HepG2 (cell line): ENCODE measurements at regions not wholly inside any gene's neighbourhood (a gene's known extent, or its start where the extent isn't known, plus 50 kb on each side); places are given as distances from the start of the nearest gene placed in this dataset.

ENCODE experiments used
- ATAC-seq: fragments of 200-7000 bp; cut with Tn5 transposase; 3 replicates; pipeline ENCODE4 v1.9.1; 2020; ENCODE audit warnings: mild to moderate bottlenecking, moderate library complexity
- BruUV-seq: library from RNA; stranded (reverse); fragments of 400-500 nt; replicated peaks from 2 replicates; lab custom pipeline; 2021; lab: Mats Ljungman, UMichigan
- CTCF ChIA-PET: fragments of 300-600 bp; formaldehyde crosslinking; extraction: SDS; loops from one replicate; lab custom pipeline; 2021; ENCODE audit warnings: low total read pairs, inconsistent platforms, low intra/inter-chr PET ratio; lab: Yijun Ruan, JAX
- POLR2A ChIA-PET: fragments of 350-600 bp; sonication (Branson Sonifier 250); formaldehyde crosslinking; loops from one replicate; lab custom pipeline; 2020; ENCODE audit warnings: antibody characterized with exemption, inconsistent platforms; lab: Yijun Ruan, JAX
- DNase-seq: peaks from one replicate; pipeline ENCODE4 v3.0.0-alpha.2; 2015; ENCODE audit warnings: low spot score
- FAIRE-seq: peaks from 3 replicates; lab custom pipeline; 2011; peaks lifted over from hg19 to GRCh38; lab: Jason Lieb, UNC
- H2AFZ ChIP-seq: one replicate; pipeline ENCODE4 v1.6.1; 2011; ENCODE audit warnings: low read length, inconsistent platforms
- H3K27ac ChIP-seq: fragments of 300-600 bp; 3 replicates; pipeline ENCODE4 v1.8.0; 2011; ENCODE audit warnings: mixed run types, mild to moderate bottlenecking, mixed read lengths, low read length, inconsistent platforms; ENCODE audit not compliant: insufficient read depth; ENCODE audit errors: extremely low read length
- H3K27me3 ChIP-seq, 2 experiments: fragments of 200-600 bp in 1 of 2; 2 replicates in 1 of 2; 3 replicates in 1 of 2; pipeline versions ENCODE4 v1.6.0 to v1.8.0; 2011; ENCODE audit warnings: low read length in 2 of 2, mild to moderate bottlenecking in 2 of 2, moderate library complexity in 2 of 2, inconsistent platforms in 1 of 2; ENCODE audit not compliant: insufficient read depth in 2 of 2, control insufficient read depth in 1 of 2
- H3K36me3 ChIP-seq, 2 experiments: fragments of 200-600 bp in 1 of 2; replicated peaks in 1 of 2; 2 replicates in 1 of 2; 3 replicates in 1 of 2; pipeline versions ENCODE4 v1.5.1 to v1.8.0; 2011; ENCODE audit warnings: low read length in 2 of 2, inconsistent platforms in 1 of 2; ENCODE audit not compliant: insufficient read depth in 2 of 2, control insufficient read depth in 1 of 2
- H3K4me1 ChIP-seq: 2 replicates; pipeline ENCODE4 v1.5.1; 2012; ENCODE audit warnings: low read length, inconsistent platforms; ENCODE audit not compliant: insufficient read depth
- H3K4me2 ChIP-seq: 2 replicates; pipeline ENCODE4 v1.6.0; 2011; ENCODE audit warnings: low read depth, low read length, inconsistent platforms
- H3K4me3 ChIP-seq, 3 experiments: fragments of 200-600 bp in 1 of 3; sonication (generic), shearing (Covaris generic) in 1 of 3; replicated peaks in 1 of 3; 2 replicates each; pipeline ENCODE4 v1.5.1; 2011 to 2016; ENCODE audit warnings: low read length in 3 of 3, inconsistent platforms in 2 of 3, low read depth in 2 of 3, mild to moderate bottlenecking in 2 of 3, control low read depth in 1 of 3, mixed read lengths in 1 of 3; ENCODE audit not compliant: insufficient read depth in 1 of 3
- H3K79me2 ChIP-seq: one replicate; pipeline ENCODE4 v1.6.1; 2011; ENCODE audit warnings: low read length, inconsistent platforms; ENCODE audit not compliant: insufficient read depth
- H3K9ac ChIP-seq: 2 replicates; pipeline ENCODE4 v1.6.0; 2011; ENCODE audit warnings: mild to moderate bottlenecking, low read depth, low read length, inconsistent platforms; ENCODE audit not compliant: insufficient read depth
- H3K9me3 ChIP-seq: 2 replicates; pipeline ENCODE4 v1.5.1; 2012; ENCODE audit warnings: mild to moderate bottlenecking, low read length
- H4K20me1 ChIP-seq: 2 replicates; pipeline ENCODE4 v1.6.0; 2011; ENCODE audit warnings: inconsistent platforms, mild to moderate bottlenecking, low read length, moderate library complexity; ENCODE audit not compliant: insufficient read depth
- DNMT1 ChIP-seq: sonication (generic); formaldehyde crosslinking; IDR thresholded peaks from 2 replicates; pipeline ENCODE4 v1.5.1; 2020; ENCODE audit warnings: mild to moderate bottlenecking, missing genetic modification reagents
- KDM3A ChIP-seq: IDR thresholded peaks from 2 replicates; pipeline ENCODE4 v1.6.1; 2018; ENCODE audit warnings: low read depth, missing compliant biosample characterization
- POLR2AphosphoS5 ChIP-seq: IDR thresholded peaks from 2 replicates; pipeline ENCODE4 v1.6.1; 2012; ENCODE audit warnings: low read depth, low read length
- SATB2 ChIP-seq: sonication (generic); formaldehyde crosslinking; IDR thresholded peaks from 2 replicates; pipeline ENCODE4 v1.5.0; 2020; ENCODE audit warnings: missing genetic modification reagents
- STAG1 ChIP-seq: sonication (generic); formaldehyde crosslinking; IDR thresholded peaks from 2 replicates; pipeline ENCODE4 v1.4.0; 2020; ENCODE audit warnings: missing genetic modification reagents
- YEATS4 ChIP-seq: sonication (generic); formaldehyde crosslinking; IDR thresholded peaks from 2 replicates; pipeline ENCODE4 v1.4.0; 2020; ENCODE audit warnings: missing genetic modification reagents, borderline replicate concordance
- ZFP37 ChIP-seq: sonication (generic); formaldehyde crosslinking; IDR thresholded peaks from 2 replicates; pipeline ENCODE4 v1.4.0; 2020; ENCODE audit warnings: missing genetic modification reagents, borderline replicate concordance
- ZNF205 ChIP-seq: IDR thresholded peaks from 2 replicates; pipeline ENCODE4 v1.6.1; 2018; ENCODE audit warnings: missing biosample characterization, missing genetic modification reagents
- WGBS: methylation state at CpG from one replicate; pipeline ENCODE4 v1.1.6; 2017; ENCODE audit warnings: low lambda C conversion rate; 5-methylcytosine and 5-hydroxymethylcytosine counted together
- in situ Hi-C: cut with HindIII; loops from 2 replicates; pipeline ENCODE4 v1.10.0; 2017; ENCODE audit warnings: low pct_unique_long_range_greater_than_20kb; ENCODE audit not compliant: extremely low pct_ligation_motif_present
- intact Hi-C: fragments of 100-400 bp; cut with micrococcal nuclease; formaldehyde crosslinking; loops from one replicate; pipeline ENCODE4 v1.10.0; 2022; ENCODE audit not compliant: unreplicated experiment
- TF ChIP-seq, protein P1 (sequence below): sonication (generic); formaldehyde crosslinking; IDR thresholded peaks from 2 replicates; pipeline ENCODE4 v1.5.0; 2020; ENCODE audit warnings: mild to moderate bottlenecking, missing genetic modification reagents, borderline replicate concordance
- TF ChIP-seq, protein P2 (sequence below): sonication (generic); formaldehyde crosslinking; IDR thresholded peaks from 2 replicates; pipeline ENCODE4 v1.8.1; 2023; ENCODE audit warnings: missing genetic modification reagents, mild to moderate bottlenecking, borderline replicate concordance
- TF ChIP-seq, protein P3 (sequence below): sonication (generic); formaldehyde crosslinking; conservative IDR thresholded peaks from 2 replicates; pipeline ENCODE4 v1.8.0; 2022; ENCODE audit warnings: missing genetic modification reagents
- TF ChIP-seq, protein P4 (sequence below): sonication (generic); formaldehyde crosslinking; IDR thresholded peaks from 2 replicates; pipeline ENCODE4 v1.5.0; 2020; ENCODE audit warnings: missing genetic modification reagents, mild to moderate bottlenecking, borderline replicate concordance
- TF ChIP-seq, protein P5 (sequence below): IDR thresholded peaks from 2 replicates; pipeline ENCODE4 v1.6.1; 2016; ENCODE audit warnings: low read depth
- TF ChIP-seq, protein P6 (sequence below): sonication (generic); formaldehyde crosslinking; conservative IDR thresholded peaks from 2 replicates; pipeline ENCODE4 v1.8.0; 2022; ENCODE audit warnings: mild to moderate bottlenecking, moderate library complexity, missing genetic modification reagents

DNA sequence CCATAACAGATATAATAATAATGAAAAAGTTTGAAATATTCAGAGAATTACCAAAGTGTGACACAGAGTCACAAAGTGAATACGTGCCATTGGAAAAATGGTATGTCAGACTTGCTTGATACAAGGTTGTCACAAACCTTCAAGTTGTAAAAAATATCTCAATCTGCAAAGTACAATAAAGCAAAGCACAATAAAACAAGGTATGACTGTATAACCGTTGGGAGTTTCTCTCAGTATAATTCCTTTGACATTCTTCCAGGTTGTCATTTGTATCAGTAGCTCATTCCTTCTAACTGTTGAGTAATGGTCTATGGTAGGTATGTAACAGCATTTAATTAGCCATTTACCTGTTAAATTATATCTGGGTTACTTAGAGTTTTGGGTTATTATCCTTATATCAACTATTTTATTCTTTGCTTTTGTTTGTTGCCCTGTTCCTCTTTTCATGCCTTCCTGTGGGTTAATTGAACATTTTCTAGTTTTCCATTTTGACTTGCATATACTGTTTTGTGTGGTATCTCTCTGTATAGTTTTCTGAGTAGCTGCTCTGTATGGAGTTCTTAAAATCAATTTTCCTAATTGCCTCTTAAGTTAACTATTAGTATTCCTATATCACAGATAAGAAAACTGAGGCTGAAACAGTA is 112.5 kb downstream of the SUCNR1 start (continued):
- TF ChIP-seq, protein P1, sequence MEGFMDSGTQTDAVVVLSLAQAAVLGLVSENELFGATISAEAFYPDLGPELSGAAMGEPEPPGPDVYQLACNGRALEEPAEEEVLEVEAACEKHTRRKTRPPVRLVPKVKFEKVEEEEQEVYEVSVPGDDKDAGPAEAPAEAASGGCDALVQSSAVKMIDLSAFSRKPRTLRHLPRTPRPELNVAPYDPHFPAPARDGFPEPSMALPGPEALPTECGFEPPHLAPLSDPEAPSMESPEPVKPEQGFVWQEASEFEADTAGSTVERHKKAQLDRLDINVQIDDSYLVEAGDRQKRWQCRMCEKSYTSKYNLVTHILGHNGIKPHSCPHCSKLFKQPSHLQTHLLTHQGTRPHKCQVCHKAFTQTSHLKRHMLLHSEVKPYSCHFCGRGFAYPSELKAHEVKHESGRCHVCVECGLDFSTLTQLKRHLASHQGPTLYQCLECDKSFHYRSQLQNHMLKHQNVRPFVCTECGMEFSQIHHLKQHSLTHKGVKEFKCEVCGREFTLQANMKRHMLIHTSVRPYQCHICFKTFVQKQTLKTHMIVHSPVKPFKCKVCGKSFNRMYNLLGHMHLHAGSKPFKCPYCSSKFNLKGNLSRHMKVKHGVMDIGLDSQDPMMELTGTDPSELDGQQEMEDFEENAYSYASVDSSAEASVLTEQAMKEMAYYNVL (CRISPR knock-in tag), result no peak
- TF ChIP-seq POLR2AphosphoS5 (no peak), KDM3A (CRISPR knock-in tag) (no peak), ZNF205 (CRISPR knock-in tag) (no peak)
- TF ChIP-seq, protein P2, sequence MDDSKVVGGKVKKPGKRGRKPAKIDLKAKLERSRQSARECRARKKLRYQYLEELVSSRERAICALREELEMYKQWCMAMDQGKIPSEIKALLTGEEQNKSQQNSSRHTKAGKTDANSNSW (CRISPR knock-in tag), result no peak

DNA sequence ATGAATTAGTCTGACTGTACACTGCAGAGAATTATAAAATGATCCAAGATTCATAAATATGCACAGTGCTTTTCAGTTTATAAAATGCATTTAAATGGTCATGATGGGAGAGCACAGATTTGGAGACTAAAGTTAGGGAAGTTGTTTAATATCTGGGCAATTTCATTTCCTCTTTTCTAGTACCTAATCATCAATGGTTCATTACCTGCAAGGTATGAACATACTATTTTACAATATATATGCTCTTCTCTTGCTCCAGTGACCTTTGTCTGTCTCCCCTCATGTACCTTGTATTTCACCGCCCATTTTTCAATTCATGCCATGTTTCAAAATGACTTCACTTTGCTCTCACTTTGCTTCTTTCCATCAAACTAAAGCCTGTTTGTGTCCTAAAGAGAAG is 114.5 kb downstream of the SUCNR1 start:
- Histone ChIP-seq H3K79me2 (no peaks in the 10 kb centered on the region), H3K9ac (no peak overlapping the region), H4K20me1 (no peaks in the 10 kb centered on the region), H2AFZ (no peak overlapping the region), H3K4me1 (no peaks in the 10 kb centered on the region), H3K27me3 (no peaks in the 10 kb centered on the region; a peak in 1 of 5 replicates), H3K9me3 (no peaks in the 10 kb centered on the region), H3K4me3 (no peak overlapping the region), H3K4me2 (no peak overlapping the region), H3K36me3 (no peaks in the 10 kb centered on the region), H3K27ac (no peak overlapping the region)
- FAIRE-seq (no peak), DNase-seq (no peak), ATAC-seq (no peak)
- intact Hi-C loops, result no loop called here
- POLR2A ChIA-PET, result no interaction called here
- in situ Hi-C loops, result no loop called here
- WGBS, result 39% methylated on average over 1 of the region's 1 CpG
- CTCF ChIA-PET, result no interaction called here
- BruUV-seq, result no TSS peak
- no peak for TF ChIP-seq SATB2 (CRISPR knock-in tag)
- TF ChIP-seq STAG1 (CRISPR knock-in tag), result no peak
- no peak for TF ChIP-seq YEATS4
- TF ChIP-seq, protein P2 (CRISPR knock-in tag), result no peak
- TF ChIP-seq DNMT1, result no peak
- TF ChIP-seq, protein P3, sequence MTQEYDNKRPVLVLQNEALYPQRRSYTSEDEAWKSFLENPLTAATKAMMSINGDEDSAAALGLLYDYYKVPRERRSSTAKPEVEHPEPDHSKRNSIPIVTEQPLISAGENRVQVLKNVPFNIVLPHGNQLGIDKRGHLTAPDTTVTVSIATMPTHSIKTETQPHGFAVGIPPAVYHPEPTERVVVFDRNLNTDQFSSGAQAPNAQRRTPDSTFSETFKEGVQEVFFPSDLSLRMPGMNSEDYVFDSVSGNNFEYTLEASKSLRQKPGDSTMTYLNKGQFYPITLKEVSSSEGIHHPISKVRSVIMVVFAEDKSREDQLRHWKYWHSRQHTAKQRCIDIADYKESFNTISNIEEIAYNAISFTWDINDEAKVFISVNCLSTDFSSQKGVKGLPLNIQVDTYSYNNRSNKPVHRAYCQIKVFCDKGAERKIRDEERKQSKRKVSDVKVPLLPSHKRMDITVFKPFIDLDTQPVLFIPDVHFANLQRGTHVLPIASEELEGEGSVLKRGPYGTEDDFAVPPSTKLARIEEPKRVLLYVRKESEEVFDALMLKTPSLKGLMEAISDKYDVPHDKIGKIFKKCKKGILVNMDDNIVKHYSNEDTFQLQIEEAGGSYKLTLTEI (CRISPR knock-in tag), result no peak
- TF ChIP-seq, protein P4, sequence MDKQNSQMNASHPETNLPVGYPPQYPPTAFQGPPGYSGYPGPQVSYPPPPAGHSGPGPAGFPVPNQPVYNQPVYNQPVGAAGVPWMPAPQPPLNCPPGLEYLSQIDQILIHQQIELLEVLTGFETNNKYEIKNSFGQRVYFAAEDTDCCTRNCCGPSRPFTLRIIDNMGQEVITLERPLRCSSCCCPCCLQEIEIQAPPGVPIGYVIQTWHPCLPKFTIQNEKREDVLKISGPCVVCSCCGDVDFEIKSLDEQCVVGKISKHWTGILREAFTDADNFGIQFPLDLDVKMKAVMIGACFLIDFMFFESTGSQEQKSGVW (CRISPR knock-in tag), result no peak
- TF ChIP-seq, protein P5, sequence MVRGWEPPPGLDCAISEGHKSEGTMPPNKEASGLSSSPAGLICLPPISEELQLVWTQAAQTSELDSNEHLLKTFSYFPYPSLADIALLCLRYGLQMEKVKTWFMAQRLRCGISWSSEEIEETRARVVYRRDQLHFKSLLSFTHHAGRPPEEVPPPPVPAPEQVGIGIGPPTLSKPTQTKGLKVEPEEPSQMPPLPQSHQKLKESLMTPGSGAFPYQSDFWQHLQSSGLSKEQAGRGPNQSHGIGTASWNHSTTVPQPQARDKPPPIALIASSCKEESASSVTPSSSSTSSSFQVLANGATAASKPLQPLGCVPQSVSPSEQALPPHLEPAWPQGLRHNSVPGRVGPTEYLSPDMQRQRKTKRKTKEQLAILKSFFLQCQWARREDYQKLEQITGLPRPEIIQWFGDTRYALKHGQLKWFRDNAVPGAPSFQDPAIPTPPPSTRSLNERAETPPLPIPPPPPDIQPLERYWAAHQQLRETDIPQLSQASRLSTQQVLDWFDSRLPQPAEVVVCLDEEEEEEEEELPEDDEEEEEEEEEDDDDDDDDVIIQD, result no peak
- TF ChIP-seq ZFP37 (CRISPR knock-in tag), result no peak
- TF ChIP-seq, protein P6, sequence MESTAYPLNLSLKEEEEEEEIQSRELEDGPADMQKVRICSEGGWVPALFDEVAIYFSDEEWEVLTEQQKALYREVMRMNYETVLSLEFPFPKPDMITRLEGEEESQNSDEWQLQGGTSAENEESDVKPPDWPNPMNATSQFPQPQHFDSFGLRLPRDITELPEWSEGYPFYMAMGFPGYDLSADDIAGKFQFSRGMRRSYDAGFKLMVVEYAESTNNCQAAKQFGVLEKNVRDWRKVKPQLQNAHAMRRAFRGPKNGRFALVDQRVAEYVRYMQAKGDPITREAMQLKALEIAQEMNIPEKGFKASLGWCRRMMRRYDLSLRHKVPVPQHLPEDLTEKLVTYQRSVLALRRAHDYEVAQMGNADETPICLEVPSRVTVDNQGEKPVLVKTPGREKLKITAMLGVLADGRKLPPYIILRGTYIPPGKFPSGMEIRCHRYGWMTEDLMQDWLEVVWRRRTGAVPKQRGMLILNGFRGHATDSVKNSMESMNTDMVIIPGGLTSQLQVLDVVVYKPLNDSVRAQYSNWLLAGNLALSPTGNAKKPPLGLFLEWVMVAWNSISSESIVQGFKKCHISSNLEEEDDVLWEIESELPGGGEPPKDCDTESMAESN, result no peak
